MV-4-11 (cell line): ENCODE measurements at regions not wholly inside any gene's neighbourhood (a gene's known extent, or its start where the extent isn't known, plus 50 kb on each side); places are given as distances from the start of the nearest gene placed in this dataset.
"Not testable (repeated sequence)": the region's sequence is repeated elsewhere in the genome, so short reads cannot be mapped to it uniquely, and the experiment has no call there.

Experiments used
- DNase-seq: peaks from one replicate; lab custom pipeline; 2025; lab: John Stamatoyannopoulos, UW

- no peak for DNase-seq
Observed at GRCh38 chr1:67482733-67483482, 52.7 kb upstream of the SERBP1 start.

GRCh38 chr1:67484492-67484891 is 54.3 kb upstream of the SERBP1 start:
- DNase-seq = no peak

GRCh38 chr1:67485046-67485811 is 55.0 kb upstream of the SERBP1 start:
- no peak for DNase-seq

GRCh38 chr1:67489643-67490042 is 59.4 kb upstream of the SERBP1 start:
- DNase-seq = no peak

GRCh38 chr1:67491280-67491679 is 61.1 kb upstream of the SERBP1 start:
- DNase-seq = no peak

GRCh38 chr1:67493148-67493547 is 62.9 kb upstream of the SERBP1 start:
- no peak for DNase-seq

GRCh38 chr1:67495327-67495726 is 65.1 kb upstream of the SERBP1 start:
- no peak for DNase-seq

- no peak for DNase-seq
Observed at GRCh38 chr1:67496329-67496728, 66.1 kb upstream of the SERBP1 start.

GRCh38 chr1:67500413-67500959 is 70.3 kb upstream of the SERBP1 start:
- peak; percentile 73 for DNase-seq

- DNase-seq = no peak
Observed at GRCh38 chr1:67503974-67504373, 73.8 kb upstream of the SERBP1 start.

- DNase-seq = not testable (repeated sequence)
Observed at GRCh38 chr1:67513392-67514294, 83.4 kb upstream of the SERBP1 start.

- DNase-seq = no peak
Observed at GRCh38 chr1:67514300-67514699, 84.1 kb upstream of the SERBP1 start.

- no peak for DNase-seq
Observed at GRCh38 chr1:67514786-67515185, 84.6 kb upstream of the SERBP1 start.

- DNase-seq = no peak
Observed at GRCh38 chr1:67515324-67516080, 85.3 kb upstream of the SERBP1 start.

- DNase-seq = peak; percentile 48
Observed at GRCh38 chr1:67517046-67517445, 86.8 kb upstream of the SERBP1 start.

GRCh38 chr1:67522001-67522441 is 91.8 kb upstream of the SERBP1 start:
- no peak for DNase-seq

GRCh38 chr1:67522793-67523192 is 92.6 kb upstream of the SERBP1 start:
- no peak for DNase-seq

- no peak for DNase-seq
Observed at GRCh38 chr1:67524143-67525052, 94.2 kb upstream of the SERBP1 start.

- no peak for DNase-seq
Observed at GRCh38 chr1:67525053-67525760, 95.0 kb upstream of the SERBP1 start.

- no peak for DNase-seq
Observed at GRCh38 chr1:67528141-67528540, 97.9 kb upstream of the SERBP1 start.
